ENCODE measurements at regions not wholly inside any gene's neighbourhood (a gene's known extent, or its start where the extent isn't known, plus 50 kb on each side); places are given as distances from the start of the nearest gene placed in this dataset.

GRCh38 chr11:128324051-128324481 lies 263.3 kb downstream of the ETS1 start:
- POLR2A ChIA-PET (ENCODE audit: unreplicated experiment), result interaction anchor here (0.6 kb wide), 1 partner anchor 66 kb away, joined by 3 read pairs; no protein-coding TSS in a partner anchor
- Histone ChIP-seq H2AK9ac (replicated peaks; ENCODE audit: low read depth, low read length, poor library complexity) (no peak overlapping the region), H2BK120ac (ENCODE audit: low read depth, low read length) (no peak overlapping the region), H2AK5ac (ENCODE audit: low read depth, low read length) (no peak overlapping the region), H3K56ac (ENCODE audit: extremely low read depth, insufficient read depth, low read length) (no peak overlapping the region), H3K4me3 (ENCODE audit: insufficient read depth, low read depth, low read length) (no peak overlapping the region), H3K18ac (ENCODE audit: low read depth, low read length) (no peak overlapping the region), H3K14ac (replicated peaks; ENCODE audit: low read depth, low read length) (no peak overlapping the region), H3K4me1 (ENCODE audit: control insufficient read depth, insufficient read depth, low read length) (no peaks in the 10 kb centered on the region), H3K23ac (ENCODE audit: low read depth, low read length) (no peak overlapping the region), H4K20me1 (ENCODE audit: insufficient read depth, low read length) (no peaks in the 10 kb centered on the region), H2BK15ac (ENCODE audit: low read depth, low read length) (no peak overlapping the region), H3K36me3 (ENCODE audit: control insufficient read depth, insufficient read depth, low read length) (no peaks in the 10 kb centered on the region), H3K4me2 (ENCODE audit: low read depth, low read length) (no peak overlapping the region), H3K4ac (ENCODE audit: low read depth, low read length) (no peak overlapping the region), H2AFZ (replicated peaks; ENCODE audit: low read length, poor library complexity) (no peak overlapping the region), H4K5ac (ENCODE audit: low read depth, low read length) (no peak overlapping the region), H3K79me1 (ENCODE audit: low read depth in 1 of 2, low read length in 2 of 2) (no peaks in the 10 kb centered on the region), H4K91ac (ENCODE audit: insufficient read depth, low read depth, low read length) (no peak overlapping the region), H4K8ac (ENCODE audit: low read depth in 2 of 2, low read length in 2 of 2) (no peak overlapping the region), H2BK20ac (ENCODE audit: low read depth, low read length) (no peak overlapping the region), H3K9me3 (ENCODE audit: control insufficient read depth, insufficient read depth, low read length) (no peaks in the 10 kb centered on the region), H3K27ac (ENCODE audit: insufficient read depth, low read length) (no peak overlapping the region), H3K9ac (ENCODE audit: low read depth, low read length) (no peak overlapping the region), H2BK5ac (ENCODE audit: low read depth, low read length, poor library complexity, severe bottlenecking) (no peak overlapping the region), H3K27me3 (ENCODE audit: control insufficient read depth, insufficient read depth, low read length) (no peaks in the 10 kb centered on the region), H3K9me1 (ENCODE audit: insufficient read depth, low read length) (no peaks in the 10 kb centered on the region)
- CTCF ChIA-PET, result interaction anchor here (0.6 to 1.6 kb wide), 3 partner anchors 13 to 494 kb away, joined by 3 to 6 read pairs (median 3); no protein-coding TSS in a partner anchor
- DNase-seq (no peak), ATAC-seq (ENCODE audit: low read depth) (no peak)
- in situ Hi-C loops (cut with MboI; ENCODE audit: low sequenced_read_pairs), result no loop called here
- intact Hi-C loops (cut with micrococcal nuclease), result no loop called here
- BruUV-seq (replicated peaks), result no TSS peak
- dilution Hi-C loops (cut with HindIII; ENCODE audit: low sequenced_read_pairs, unreplicated experiment), result no loop called here
- TF ChIP-seq FOS (IDR thresholded peaks at IDR 0.05; ENCODE audit: low read depth, low read length) (no peak), RAD21 (IDR thresholded peaks at IDR 0.05; ENCODE audit: low read length) (no peak), RFX5 (IDR thresholded peaks at IDR 0.05; ENCODE audit: low read depth, low read length) (no peak), RCOR1 (IDR thresholded peaks at IDR 0.05; ENCODE audit: insufficient replicate concordance, low read length) (no peak), CHD1 (IDR thresholded peaks at IDR 0.05; ENCODE audit: low read depth, low read length) (no peak)
- WGBS, 2 experiments (ENCODE audit: extremely low coverage in 2 of 2, insufficient read length in 1 of 2), result no CpG with 5 or more reads among the region's 9 CpGs
